Stimulated activated naive CD4-positive, alpha-beta T cell treated with Interleukin-2 at 50 U/mL for 16 hours (primary cell): ENCODE measurements at regions not wholly inside any gene's neighbourhood (a gene's known extent, or its start where the extent isn't known, plus 50 kb on each side); places are given as distances from the start of the nearest gene placed in this dataset.

Source experiments
- DNase-seq: peaks from one replicate; lab custom pipeline; 2025; lab: John Stamatoyannopoulos, UW

DNA sequence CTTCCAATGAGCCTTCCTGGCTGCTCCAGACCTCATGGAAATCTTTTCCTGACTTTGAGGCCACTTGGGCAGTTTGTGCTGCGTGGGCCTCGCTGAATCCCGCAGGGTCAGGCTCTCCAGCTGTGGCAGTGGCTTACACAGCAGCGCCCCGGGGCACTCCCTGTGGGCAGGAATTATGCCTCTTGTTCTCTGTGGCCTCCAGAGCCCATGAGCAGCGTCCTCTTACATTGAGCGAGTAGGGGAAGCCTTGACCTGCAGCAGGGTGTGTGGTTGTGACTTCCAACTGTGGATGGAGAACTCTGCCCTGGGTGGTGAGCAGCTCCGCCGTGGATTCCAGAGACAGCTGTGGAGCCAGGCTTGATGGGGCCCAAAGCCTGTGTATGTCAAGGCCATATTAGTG is 180.8 kb downstream of the GLI2 start:
- DNase-seq, result no peak

DNA sequence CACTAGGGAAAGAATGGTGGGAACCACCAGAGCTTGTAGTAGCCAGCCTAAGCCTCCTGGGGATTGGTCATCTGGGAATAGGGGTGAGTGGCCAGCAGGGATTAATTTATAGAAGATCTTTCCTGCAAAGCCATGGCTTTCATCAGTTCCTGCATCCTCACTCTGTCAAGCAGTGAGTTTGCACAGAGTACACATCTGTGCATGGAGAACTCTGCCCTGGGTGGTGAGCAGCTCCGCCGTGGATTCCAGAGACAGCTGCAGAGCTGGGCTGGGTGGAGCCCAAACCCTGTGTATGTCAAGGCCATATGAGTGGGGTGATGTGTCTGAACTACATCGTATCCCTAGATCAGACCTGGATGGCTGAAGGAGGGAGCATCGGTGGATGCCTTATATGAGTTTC is 182.2 kb downstream of the GLI2 start:
- DNase-seq, result no peak

DNA sequence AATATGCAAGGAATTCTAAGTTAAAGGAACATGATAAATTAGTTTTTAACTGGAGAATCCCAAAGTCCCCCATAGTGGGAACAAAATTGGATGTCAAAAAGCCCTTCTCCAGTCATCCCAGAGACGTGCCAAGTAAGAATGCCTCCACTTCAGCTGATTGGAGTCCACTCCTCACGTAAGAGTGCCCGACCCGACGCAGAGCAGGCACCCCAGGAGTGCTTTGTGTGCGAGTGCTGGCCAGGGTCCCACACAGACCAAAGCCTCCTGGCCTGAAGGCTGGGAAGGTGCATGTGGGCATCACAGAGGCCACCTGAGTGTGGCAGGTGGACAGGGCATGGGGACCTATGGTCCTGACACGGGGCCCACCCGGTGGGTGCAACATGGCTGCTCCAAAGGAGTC is 183.5 kb downstream of the GLI2 start:
- DNase-seq, result no peak

DNA sequence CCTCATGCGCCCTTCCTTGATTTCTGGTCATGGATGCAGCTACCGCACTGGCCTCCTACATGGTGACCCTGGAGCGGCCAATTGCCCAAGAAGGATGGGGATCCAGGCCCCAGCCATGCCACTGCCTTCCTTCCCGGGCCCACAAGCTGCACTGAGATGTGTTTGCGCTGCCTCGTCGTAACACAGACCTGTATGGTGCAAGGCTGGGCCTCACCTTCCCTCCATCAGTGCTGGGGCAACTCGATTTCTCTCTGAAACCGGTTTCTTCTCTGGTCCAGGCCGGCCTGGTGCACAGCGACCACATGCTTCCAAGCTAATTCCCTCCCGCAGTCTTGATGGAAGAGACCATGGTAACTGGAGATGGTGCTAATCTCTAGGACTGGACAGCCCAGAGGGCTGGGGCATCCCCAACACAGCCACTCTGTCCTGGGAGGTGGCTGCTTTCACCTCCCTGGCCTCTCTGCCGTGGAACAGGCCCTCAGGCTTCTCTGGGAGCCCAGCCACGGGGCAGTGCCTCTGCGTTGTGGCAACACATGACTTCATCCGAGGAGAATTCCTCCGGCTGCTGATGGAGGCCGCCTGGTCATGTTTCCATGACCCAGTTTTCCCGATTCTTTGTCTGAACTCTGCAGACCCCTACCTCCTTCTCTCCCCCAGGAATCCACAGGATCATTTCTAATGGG is 184.2 kb downstream of the GLI2 start:
- no peak for DNase-seq

DNA sequence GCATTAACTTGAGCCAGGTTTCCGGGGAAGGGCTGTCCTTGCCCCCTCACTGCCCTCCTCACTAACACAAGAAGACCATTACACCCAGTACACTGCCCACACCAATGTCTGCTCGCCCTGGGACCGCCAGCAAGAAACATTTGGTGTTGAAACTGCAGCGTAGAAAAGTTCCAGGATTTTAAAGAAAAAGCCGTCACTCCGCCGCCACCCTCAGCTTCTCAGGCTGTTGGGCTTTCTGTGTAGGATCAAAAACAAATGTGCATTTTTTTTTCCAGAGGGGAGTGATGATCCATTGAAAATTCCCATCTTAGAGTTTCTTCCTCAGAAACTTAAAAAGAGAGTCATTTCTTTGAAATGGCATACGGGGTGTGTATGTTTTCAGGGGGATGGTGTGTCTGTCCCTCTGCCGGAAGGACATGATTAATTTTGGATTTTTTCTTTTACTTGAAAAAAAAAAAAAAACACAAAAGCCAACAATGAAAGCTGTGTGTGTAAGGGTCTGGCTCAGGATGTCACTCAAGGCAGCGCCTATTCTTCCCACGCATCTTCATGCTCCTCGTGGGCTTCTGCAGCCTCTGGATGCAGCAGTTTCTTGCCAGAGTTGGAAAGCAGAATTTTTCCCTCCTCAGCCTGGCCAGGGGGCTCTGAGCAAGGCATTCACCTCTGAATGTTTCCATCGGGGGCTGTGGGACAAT is 184.9 kb downstream of the GLI2 start:
- no peak for DNase-seq

DNA sequence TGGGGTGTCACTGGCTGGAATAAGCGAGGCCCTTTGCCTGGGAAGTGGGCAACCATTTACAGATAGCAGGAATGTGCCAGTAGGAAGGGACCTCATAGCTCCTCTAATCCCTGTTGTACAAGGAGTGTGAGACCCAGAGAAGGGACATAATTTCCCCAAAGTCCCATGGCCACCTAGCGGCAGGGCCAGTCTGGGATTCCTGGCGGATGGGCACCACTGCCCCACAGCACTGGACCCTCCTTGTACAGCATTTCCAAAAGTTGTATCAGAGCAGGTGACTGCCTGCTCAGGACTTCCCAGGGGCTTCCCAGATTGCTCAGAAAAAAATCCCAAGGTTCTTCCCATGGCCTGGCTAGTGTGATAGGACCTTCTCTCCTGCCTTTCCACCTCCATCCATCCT is 185.8 kb downstream of the GLI2 start:
- DNase-seq, result no peak

DNA sequence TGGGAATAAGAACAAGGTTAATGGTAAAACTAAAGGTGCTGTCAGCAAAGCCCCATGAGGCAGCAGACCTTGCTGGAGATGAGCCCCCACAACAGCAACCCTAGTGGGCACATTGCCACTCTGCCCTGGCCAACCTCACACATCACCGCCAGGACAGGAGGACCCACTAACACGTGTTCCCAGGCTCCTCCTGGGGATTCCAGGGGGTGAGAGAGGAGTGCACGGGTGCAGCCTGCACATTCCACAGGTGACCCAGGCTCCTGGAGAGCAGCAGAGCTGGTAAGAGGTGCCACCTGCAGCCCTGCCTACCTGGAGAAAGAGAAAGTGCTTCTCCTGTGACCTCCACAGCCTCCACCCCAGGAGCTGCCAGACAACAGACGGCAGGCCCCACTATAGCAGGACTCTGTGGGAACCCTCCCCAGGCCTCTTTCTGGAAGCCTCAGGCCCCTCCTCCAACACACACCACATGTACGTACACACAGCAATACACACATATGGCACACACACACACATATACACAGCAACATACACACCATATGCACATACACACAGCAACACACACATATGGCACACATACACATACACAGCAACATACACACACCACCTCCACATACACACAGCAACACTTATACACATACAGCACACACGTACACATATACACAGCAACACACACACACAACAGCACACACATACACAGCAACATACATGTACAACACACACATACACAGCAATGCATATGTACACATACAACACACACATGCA is 187.1 kb downstream of the GLI2 start:
- no peak for DNase-seq

DNA sequence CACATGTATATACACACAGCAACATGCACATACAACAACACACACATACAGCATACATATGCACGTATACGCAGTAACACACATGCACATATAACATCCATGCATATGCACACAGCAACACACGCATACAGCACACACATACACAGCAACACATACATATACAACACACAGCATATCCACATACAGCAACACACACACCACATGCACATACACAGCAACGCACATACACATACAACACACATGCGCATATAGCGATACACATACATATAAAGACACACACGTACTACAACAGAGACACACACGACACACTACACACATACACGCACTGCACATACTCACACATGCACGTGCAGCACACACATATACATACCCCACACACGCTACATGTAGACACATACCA is 187.8 kb downstream of the GLI2 start:
- DNase-seq, result no peak

DNA sequence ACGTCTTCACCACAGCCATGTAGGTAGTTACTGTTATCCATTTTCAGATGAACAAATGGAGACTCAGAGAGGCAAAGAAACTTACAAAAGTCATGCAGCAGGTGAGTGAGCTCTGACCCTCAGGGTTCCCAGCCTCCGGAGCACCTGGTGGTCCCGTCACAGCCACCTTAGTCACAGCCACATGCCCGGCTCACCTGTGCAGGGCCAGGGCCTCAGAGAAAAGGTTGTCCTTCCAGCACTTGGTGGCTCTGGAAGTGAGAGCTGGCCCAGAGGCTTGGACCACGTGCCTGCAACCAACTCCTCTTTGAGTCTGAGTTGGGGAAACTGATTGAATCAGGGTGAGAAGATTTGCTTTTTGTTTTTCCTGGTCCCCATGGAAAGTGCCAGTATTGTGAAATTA is 189.3 kb downstream of the GLI2 start:
- no peak for DNase-seq

DNA sequence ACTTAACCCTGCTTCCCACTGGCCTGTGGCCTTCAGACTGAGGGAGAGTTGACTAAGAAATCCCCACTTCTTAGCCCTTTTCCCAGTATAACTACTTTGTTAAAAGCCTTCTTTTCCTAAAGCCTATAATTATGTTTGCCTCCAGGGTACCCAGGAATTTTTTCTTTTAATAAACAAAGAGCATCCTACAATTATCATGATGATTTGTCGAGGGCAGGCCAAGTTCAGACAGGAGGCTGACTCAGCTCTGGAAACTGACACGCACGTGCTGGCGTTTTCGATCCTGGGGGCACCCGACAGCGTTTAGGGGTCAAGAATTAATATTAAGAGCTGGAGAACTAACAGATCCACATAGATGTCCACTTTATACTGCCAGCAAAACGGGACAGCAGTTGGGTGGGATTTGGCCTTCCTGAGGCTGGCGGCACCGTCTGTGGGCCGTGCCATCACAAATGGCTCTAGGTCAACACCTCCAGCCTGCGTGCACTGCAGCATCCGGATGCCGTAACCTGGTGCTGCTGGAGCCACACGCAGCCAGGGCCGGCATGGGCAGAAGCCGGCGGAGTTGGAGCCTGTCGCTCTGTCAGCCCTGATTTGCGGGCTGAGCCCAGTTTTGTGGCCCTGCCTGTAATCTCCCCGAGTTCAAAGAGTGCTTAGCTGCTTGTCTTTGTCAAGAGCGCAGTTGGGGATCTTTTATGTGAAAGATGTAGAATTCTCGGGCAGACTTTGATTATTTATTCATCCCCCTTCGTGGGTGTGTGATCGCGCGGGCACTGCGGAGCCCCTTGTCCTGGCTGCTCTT is 191.0 kb downstream of the GLI2 start:
- no peak for DNase-seq

DNA sequence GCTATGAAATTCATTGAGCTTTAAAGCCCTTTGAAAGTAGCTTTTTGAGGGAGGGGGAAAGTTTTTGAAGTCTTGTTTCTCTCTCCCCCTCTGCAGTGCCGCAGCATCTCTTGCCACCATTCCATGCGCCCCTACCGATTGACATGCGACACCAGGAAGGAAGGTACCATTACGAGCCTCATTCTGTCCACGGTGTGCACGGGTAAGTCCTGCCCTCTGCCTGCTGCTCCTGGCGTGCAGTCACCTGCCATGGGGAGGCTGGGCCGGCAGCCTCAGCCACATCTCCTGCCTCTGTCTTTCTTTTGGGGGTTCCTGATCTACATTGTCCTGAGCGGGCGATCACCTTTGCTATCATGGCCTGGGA is 191.6 kb downstream of the GLI2 start:
- DNase-seq, result no peak

DNA sequence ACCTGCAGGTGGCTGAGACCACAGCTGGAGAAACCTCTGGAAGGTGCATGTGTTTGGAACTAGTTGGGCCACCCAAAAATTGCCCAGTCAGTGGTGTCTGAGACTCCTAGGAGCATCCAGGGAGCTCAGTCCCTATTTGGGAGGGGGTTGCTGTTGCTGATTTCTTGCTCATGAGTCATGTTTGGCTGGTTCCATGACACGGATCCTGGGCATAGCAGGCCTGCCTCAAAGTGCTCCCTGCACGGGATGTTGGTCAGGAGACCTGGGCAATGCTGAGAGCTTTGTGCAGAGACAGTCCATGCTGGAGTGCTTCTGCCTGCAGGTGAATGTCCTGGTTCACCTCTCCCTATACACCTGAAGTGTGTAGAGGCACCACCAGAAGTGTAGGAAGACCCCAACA is 194.2 kb downstream of the GLI2 start:
- DNase-seq, result no peak

DNA sequence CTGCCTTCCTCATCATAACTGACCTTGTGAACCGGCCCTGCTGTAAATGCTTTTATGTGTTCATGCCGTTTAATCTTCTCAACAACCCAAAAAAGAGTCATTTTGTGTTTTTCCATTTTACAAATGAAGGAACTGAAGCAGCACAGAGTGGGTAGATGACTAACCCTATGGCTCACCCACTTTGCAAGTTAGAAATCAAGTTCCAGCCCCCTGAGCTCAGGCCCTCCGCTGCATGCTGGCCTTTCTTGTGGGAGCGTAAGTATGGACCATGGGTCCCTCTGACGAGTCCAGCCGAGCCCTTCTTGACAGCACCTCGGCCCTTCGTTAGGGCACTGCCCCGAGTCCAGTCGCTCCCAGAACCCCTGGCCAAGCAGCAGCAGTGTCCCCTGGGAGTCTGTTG is 194.6 kb downstream of the GLI2 start:
- no peak for DNase-seq

DNA sequence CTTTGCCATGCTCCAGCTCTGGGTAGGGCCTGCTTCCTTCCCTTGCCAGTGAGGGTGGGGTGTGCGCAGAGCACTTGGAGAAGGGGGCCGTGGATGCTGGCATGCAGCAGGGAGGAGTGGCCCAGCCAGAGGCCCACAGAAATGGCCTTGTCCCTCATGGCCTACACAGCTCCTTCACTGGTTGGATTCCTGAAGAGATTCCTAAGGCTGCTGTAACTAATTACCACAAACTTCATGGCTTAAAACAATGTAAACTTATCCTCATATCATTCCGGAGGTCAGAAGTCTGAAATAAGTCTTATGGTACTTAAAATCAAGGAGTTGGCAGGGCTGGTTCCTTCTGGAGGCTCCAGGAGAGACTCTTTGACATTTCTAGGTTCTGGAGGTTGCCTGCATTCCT is 195.2 kb downstream of the GLI2 start:
- no peak for DNase-seq

DNA sequence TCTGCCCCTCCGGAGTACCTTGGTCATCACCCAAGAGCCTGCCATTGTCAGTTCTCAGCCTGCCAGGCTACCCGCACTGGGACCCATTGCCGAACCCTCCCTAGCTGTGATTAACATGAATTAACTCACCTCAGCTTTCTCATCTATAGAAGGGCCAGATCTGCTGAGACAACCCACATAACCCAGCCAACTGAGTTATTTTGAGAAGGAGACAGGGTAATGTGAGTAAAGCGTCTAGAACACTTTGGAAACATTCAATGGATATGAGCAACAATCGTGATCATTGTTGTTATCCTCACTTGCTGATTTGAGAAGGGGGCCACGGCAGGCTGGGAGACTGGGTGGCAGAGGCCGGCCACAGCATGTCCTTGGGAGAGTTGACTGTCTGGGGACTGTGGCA is 196.8 kb downstream of the GLI2 start:
- DNase-seq, result no peak

DNA sequence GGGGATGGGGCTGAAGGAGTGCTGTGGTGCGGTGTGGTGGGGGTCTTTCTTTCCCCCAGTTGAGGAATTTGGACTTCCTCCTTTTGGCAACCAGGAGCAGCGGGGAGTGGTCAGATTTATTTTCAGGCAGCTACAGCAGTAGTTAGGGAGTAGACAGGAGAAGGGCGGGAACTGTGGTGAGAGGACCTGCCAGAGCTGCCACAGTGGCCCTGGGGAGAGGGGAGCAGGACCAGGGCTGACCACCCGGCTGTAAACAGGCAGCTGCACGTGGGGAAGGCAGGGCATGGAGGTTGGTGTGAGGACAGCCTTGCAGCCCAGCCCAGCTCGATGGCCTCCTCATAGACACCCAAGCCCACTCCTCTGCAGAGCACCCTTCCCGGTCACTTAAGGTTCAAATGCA is 197.2 kb downstream of the GLI2 start:
- DNase-seq, result no peak

DNA sequence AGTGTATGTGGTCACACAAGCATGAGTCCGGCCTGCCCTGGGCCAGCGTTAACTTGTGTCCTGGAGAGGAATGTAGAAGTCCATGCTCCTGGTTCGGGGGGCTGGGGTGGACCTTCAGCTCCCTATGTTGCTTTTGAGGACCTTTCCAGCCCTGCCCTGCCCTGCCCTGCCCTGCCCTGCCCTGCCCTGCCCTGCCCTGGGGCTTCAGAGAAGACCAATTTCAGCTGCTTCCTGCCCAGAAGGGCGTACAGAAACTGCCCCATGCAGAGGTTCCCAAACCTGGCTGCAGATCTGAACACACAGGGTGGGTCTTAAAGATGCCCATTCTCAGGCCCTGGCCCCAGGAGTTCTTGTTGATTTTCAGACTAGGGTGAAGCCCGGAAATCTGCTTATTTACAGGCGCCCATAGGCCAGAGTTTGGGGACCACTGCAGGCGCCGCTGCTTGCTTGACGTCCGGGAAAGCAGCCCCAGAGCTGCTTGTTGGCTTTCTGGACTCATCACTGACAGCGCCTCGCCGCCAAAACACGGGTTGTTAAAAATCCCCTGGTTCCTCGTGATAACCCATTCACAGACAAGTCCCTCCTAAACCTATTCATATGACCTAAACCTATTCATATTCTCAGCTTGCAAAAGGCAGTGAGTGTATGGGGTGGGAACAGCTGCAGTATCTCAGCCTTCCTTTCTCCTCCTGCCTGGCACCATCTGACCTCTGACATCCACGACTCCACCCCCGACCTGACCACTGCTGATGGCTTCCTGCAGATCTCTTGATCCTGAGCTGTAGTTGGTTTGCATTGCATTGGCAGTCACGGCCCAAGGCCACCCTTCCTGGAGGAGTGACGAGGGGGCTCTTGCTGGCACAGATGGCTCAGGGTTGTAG is 198.3 kb downstream of the GLI2 start:
- DNase-seq, result no peak

DNA sequence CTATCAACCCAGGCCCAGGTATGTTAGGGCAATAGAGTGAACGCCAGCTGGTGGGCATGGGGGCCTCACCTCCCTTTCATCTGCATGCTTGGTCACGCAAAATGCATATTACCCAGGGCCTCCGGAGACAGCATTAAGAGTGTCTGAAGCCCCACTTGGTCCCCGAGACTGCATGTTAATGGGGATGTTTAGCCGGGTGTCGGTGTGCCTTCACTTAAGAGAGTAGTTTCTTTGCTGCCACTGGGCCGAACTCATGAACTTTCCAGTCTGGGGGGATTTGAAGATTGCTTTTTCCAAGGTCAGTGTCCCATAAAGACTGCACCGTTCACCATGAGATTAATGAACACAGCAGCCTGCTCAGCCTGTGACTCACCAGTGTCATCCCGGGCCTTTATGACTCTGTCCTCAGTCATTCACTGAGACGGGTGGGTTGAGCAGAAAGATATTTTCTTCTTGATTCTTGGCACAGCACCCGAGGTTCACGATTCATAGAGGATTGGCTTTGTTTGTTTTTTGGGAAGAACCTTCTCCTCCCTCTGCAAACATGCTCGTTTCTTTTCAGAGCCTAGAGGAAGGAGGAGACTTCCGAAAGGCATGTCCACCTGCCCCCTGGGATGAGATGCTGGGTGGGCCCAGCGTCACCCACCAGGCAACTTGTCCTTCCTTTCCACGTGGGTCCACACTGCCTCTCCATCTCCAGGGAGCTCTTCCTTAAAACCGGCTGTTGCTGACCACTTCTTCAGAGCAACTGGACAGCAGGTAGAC is 199.1 kb downstream of the GLI2 start:
- no peak for DNase-seq

DNA sequence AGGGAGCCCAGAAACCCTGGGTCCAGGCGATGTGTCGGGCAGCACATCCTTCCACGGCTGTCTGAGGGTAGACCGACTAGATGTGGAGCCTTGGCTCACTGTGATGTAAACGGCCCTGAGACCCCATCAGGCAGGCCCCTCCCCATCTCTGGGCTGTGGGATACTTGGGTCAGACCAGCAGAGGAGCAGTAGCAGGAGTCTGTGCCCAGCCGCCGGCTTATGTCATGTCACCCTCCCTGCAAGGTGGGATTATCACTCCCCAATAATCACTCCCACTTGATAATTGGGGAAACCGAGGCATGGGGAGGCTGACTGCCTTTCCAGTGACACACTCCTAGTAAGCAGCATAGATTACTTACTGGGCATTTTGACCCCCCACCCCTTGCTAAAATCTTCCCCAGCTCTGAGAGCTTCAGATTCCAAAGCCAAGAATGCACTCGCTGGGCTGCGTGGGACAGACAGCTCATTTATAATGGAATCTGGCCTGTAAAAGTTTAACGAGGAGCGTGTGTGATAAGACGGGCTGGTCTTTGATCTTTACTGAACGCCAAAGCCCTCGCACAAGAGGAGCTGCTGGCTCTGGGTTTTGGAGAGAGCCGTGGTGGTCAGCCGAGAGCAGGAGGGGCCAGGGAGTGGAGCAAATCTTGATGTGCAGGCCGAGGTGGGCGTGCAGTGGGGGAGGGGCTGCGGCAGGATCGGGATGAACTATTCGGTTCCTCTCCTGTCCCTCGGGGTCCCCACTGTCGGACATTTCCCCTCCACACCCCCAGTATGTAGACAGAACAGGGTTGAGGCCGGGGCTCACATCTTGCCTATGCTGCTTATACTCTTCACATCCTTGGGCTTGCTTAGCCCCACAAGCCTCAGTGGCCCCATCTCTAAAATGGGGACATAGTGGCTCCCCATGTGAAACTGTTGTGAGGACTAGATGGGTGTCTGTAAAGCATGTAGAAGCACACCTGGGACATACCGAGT is 200.0 kb downstream of the GLI2 start:
- no peak for DNase-seq
